AG09309 (cell line): ENCODE measurements at regions not wholly inside any gene's neighbourhood (a gene's known extent, or its start where the extent isn't known, plus 50 kb on each side); places are given as distances from the start of the nearest gene placed in this dataset.

Experiments
- DNase-seq: peaks from one replicate; pipeline ENCODE4 v3.0.0-alpha.2; 2010; ENCODE audit warnings: low read depth
- H3K4me3 ChIP-seq: 2 replicates; pipeline ENCODE4 v1.5.1; 2011; ENCODE audit warnings: mild to moderate bottlenecking, low read depth, low read length, moderate library complexity; ENCODE audit not compliant: control insufficient read depth
- TF ChIP-seq, protein P1 (sequence below): IDR thresholded peaks from 2 replicates; pipeline ENCODE4 v1.5.1; 2011; ENCODE audit warnings: mild to moderate bottlenecking, low read depth, low read length, inconsistent platforms; ENCODE audit not compliant: insufficient read depth, control insufficient read depth; ENCODE audit errors: missing control alignments

DNA sequence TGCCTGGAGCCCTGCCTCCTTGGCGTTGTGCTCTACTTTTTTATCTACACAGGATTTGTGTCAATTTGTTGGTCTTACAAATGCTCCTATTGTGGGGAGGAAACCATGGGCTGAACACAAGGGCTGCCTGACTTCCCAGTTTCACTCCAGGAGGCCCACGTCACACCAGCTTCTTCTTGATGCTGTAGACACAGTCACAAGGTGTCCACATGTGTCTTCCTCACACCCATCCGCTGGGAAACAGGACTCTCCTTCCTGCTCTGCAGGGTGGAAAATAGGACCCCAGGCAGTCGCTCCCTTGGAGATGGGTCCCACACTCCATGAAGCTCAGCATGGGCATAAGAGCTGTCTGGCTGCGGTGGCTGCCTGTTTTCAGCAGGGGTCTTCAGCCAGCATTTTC lies 468.2 kb downstream of the EPHA4 start:
- no peak for DNase-seq
- TF ChIP-seq, protein P1, sequence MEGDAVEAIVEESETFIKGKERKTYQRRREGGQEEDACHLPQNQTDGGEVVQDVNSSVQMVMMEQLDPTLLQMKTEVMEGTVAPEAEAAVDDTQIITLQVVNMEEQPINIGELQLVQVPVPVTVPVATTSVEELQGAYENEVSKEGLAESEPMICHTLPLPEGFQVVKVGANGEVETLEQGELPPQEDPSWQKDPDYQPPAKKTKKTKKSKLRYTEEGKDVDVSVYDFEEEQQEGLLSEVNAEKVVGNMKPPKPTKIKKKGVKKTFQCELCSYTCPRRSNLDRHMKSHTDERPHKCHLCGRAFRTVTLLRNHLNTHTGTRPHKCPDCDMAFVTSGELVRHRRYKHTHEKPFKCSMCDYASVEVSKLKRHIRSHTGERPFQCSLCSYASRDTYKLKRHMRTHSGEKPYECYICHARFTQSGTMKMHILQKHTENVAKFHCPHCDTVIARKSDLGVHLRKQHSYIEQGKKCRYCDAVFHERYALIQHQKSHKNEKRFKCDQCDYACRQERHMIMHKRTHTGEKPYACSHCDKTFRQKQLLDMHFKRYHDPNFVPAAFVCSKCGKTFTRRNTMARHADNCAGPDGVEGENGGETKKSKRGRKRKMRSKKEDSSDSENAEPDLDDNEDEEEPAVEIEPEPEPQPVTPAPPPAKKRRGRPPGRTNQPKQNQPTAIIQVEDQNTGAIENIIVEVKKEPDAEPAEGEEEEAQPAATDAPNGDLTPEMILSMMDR: no peak

DNA sequence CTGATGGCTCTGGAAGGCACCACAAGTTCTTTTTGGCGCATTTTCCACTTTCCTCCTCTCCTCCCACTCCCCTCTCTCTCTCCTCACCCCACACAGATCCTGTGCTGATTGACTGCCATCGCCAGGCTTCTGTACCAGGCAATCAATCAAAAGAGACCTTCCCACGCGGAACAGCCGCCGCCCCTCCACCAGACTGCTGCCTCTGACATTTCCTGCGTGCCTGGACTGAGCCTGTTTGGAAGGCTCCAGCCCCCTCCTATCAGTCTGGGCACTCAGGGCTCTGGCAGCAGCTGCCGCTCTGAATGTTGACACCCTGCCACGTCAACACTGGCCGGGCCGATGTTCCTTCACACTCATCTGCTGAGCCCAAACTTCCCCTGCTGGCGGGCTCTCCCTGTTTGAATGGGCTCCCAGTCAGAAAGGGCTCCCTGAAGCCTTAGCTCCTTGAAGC lies 467.7 kb downstream of the EPHA4 start:
- H3K4me3 ChIP-seq: no peak overlapping the region
- DNase-seq: no peak
- TF ChIP-seq, protein P1: no peak

More for the DNA sequence above, 468.2 kb downstream of the EPHA4 start:
- no peak overlapping the region for H3K4me3 ChIP-seq

DNA sequence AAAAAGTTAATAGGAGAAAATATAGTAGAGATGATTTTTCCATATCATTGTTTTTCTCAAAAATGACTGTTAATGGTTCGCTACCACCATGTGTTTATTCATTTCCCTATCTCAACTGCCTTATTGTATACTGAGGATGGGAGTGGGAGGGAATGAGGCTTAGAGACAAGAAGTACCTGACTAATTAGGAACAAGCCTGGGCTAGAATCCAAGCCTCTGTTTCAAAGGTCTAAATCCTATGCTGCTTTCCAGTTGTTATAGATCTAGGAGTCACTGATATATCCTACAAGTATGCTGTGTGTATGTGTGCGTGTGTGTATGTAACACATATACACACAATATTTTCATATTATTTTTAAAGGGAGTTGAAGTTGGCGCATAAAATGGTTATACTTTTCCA lies 465.9 kb downstream of the EPHA4 start:
- DNase-seq: no peak
- TF ChIP-seq, protein P1: no peak
- no peak overlapping the region for H3K4me3 ChIP-seq

DNA sequence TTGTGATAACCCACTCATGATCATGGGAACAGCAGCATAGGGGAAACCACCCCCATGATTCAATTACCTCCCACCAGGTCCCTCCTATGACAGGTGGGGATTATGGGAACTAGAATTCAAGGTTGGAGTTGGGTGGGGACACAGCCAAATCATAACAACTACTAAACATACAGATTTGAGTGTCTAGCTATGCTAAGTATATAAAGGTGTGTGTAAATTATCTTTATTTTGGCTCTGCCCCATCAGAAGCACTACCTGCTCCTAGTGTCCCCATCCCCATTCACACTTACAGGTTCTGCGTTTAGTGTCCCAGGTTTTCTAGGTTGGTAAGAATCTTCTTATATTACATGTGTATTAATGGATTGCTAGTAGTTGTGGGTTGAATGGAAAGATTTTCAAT lies 464.7 kb downstream of the EPHA4 start:
- no peak overlapping the region for H3K4me3 ChIP-seq
- TF ChIP-seq, protein P1: no peak
- no peak for DNase-seq

DNA sequence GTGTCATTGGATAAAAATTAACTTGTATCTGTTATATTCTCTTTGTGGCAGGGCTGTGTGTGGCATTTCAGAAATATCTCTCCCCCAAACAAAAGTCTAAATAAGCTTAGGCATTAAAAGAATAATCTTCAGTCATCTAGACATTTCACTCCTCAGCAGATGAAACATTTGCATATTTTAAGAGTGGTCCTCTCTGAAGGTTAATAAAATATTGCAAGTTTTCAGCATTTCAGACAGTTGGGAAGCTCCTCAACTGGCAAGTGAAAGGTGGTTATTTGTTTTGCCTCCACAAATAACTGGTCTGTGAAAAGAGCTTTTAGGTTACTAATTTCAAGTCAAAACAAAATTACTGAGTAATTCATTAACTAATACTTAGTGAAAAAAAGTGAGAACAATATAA lies 462.6 kb downstream of the EPHA4 start:
- TF ChIP-seq, protein P1: no peak
- no peak for DNase-seq
- no peak overlapping the region for H3K4me3 ChIP-seq

DNA sequence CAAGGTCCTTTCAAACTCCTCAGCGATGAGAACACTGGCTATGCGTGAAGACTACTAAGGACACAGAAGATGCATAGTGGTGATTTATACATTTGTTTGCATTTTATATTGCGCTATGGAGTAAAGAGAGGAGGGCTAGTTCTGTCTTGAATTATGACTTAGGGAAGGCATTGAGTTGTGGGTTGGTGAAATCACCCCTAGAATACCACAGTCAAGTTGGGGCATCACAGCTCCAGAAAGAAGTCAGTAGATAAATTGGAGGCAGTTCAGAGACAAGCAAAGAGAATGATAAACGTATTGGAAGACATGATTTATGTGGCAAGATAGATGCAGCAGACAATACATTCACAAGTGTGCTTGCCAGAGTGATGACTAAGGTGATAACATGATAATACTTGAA lies 460.4 kb downstream of the EPHA4 start:
- no peak for DNase-seq

More for the DNA sequence above, 460.4 kb downstream of the EPHA4 start:
- no peak overlapping the region for H3K4me3 ChIP-seq
- TF ChIP-seq, protein P1: no peak
